Mesodermal cell (in vitro differentiated cells): ENCODE measurements at regions not wholly inside any gene's neighbourhood (a gene's known extent, or its start where the extent isn't known, plus 50 kb on each side); places are given as distances from the start of the nearest gene placed in this dataset.
"Not testable (repeated sequence)": the region's sequence is repeated elsewhere in the genome, so short reads cannot be mapped to it uniquely, and the experiment has no call there.

Experiments used
- H3K27ac ChIP-seq: 2 replicates; pipeline ENCODE4 v1.7.0; 2013; ENCODE audit warnings: mild to moderate bottlenecking, low read depth, low read length, moderate library complexity; ENCODE audit not compliant: severe bottlenecking
- H3K36me3 ChIP-seq: 2 replicates; pipeline ENCODE4 v1.7.1; 2013; ENCODE audit warnings: mild to moderate bottlenecking, low read length, moderate library complexity; ENCODE audit not compliant: control insufficient read depth, insufficient read depth
- H3K4me1 ChIP-seq: one replicate; pipeline ENCODE4 v1.7.1; 2013; ENCODE audit warnings: mild to moderate bottlenecking, low read length; ENCODE audit not compliant: insufficient read depth, control insufficient read depth, poor library complexity, severe bottlenecking
- H3K4me3 ChIP-seq: 2 replicates; pipeline ENCODE4 v1.7.0; 2013; ENCODE audit warnings: low read length, control low read depth, mild to moderate bottlenecking; ENCODE audit not compliant: insufficient read depth, poor library complexity, severe bottlenecking; ENCODE audit errors: extremely low read depth
- H3K9me3 ChIP-seq: 2 replicates; pipeline ENCODE4 v1.7.1; 2013; ENCODE audit warnings: mild to moderate bottlenecking, low read length, moderate library complexity; ENCODE audit not compliant: control insufficient read depth
- WGBS, 2 experiments: methylation state at CpG; one replicate each; pipeline ENCODE4 v1.1.5; 2013; ENCODE audit warnings: missing lambda C conversion rate in 2 of 2; ENCODE audit not compliant: insufficient coverage in 2 of 2; 5-methylcytosine and 5-hydroxymethylcytosine counted together

- Histone ChIP-seq H3K4me1 (no peaks in the 10 kb centered on the region), H3K4me3 (no peak overlapping the region), H3K36me3 (no peaks in the 10 kb centered on the region), H3K27ac (no peak overlapping the region), H3K9me3 (no peaks in the 10 kb centered on the region)
Observed at GRCh38 chr7:115221456-115221855, 299.6 kb downstream of the MDFIC start.

GRCh38 chr7:115218076-115218475, 296.2 kb downstream of the MDFIC start:
- H3K4me3 ChIP-seq, result no peak overlapping the region
- no peaks in the 10 kb centered on the region for H3K36me3 ChIP-seq
- WGBS, 2 experiments, result no CpG with 5 or more reads among the region's 1 CpG
- no peaks in the 10 kb centered on the region for H3K9me3 ChIP-seq
- no peak overlapping the region for H3K27ac ChIP-seq
- no peaks in the 10 kb centered on the region for H3K4me1 ChIP-seq

- H3K9me3 ChIP-seq, result no peaks in the 10 kb centered on the region
- no CpG with 5 or more reads among the region's 1 CpG for WGBS, 2 experiments
- H3K4me1 ChIP-seq, result no peaks in the 10 kb centered on the region
- H3K4me3 ChIP-seq, result no peak overlapping the region
- no peaks in the 10 kb centered on the region for H3K36me3 ChIP-seq
- no peak overlapping the region for H3K27ac ChIP-seq
Observed at GRCh38 chr7:115217373-115217772, 295.5 kb downstream of the MDFIC start.

GRCh38 chr7:115216652-115217051, 294.8 kb downstream of the MDFIC start:
- Histone ChIP-seq H3K4me1 (no peaks in the 10 kb centered on the region), H3K9me3 (no peaks in the 10 kb centered on the region), H3K4me3 (no peak overlapping the region), H3K36me3 (no peaks in the 10 kb centered on the region), H3K27ac (no peak overlapping the region)
- WGBS, 2 experiments, result 50% methylated on average over 1 of the region's 1 CpG; no CpG with 5 or more reads in 1 of the 2 experiments

GRCh38 chr7:115211171-115211570, 289.3 kb downstream of the MDFIC start:
- Histone ChIP-seq H3K27ac (no peak overlapping the region), H3K9me3 (peaks cover 5% of the 10 kb centered on the region), H3K4me1 (no peaks in the 10 kb centered on the region), H3K4me3 (no peak overlapping the region), H3K36me3 (no peaks in the 10 kb centered on the region)
- WGBS, 2 experiments, result 88 to 89% methylated on average over 1 of the region's 1 CpG

GRCh38 chr7:115210552-115210951, 288.7 kb downstream of the MDFIC start:
- Histone ChIP-seq H3K36me3 (no peaks in the 10 kb centered on the region), H3K9me3 (peaks cover 10% of the 10 kb centered on the region), H3K4me1 (no peaks in the 10 kb centered on the region), H3K27ac (no peak overlapping the region), H3K4me3 (no peak overlapping the region)
- 86 to 100% methylated on average over 1 of the region's 4 CpGs for whole genome bisulfite sequencing, 2 experiments

- no peaks in the 10 kb centered on the region for H3K36me3 ChIP-seq
- no peaks in the 10 kb centered on the region for H3K4me1 ChIP-seq
- no peak overlapping the region for H3K27ac ChIP-seq
- peaks cover 10% of the 10 kb centered on the region for H3K9me3 ChIP-seq
- whole genome bisulfite sequencing, 2 experiments, result 84 to 88% methylated on average over 2 of the region's 6 CpGs
- no peak overlapping the region for H3K4me3 ChIP-seq
Observed at GRCh38 chr7:115208710-115209560, 287.0 kb downstream of the MDFIC start.

- H3K36me3 ChIP-seq, H3K4me1 ChIP-seq, H3K27ac ChIP-seq, H3K4me3 ChIP-seq: not testable (repeated sequence)
- WGBS, 2 experiments, result 63 to 73% methylated on average over 2 of the region's 2 CpGs
- H3K9me3 ChIP-seq, result peaks cover 10% of the 10 kb centered on the region
Observed at GRCh38 chr7:115206374-115206773, 284.5 kb downstream of the MDFIC start.

GRCh38 chr7:115198143-115198542, 276.2 kb downstream of the MDFIC start:
- Histone ChIP-seq H3K4me3 (no peak overlapping the region), H3K9me3 (no peaks in the 10 kb centered on the region), H3K27ac (no peak overlapping the region), H3K36me3 (no peaks in the 10 kb centered on the region), H3K4me1 (no peaks in the 10 kb centered on the region)
- no CpG with 5 or more reads among the region's 3 CpGs for WGBS, 2 experiments

- no CpG with 5 or more reads among the region's 2 CpGs for WGBS, 2 experiments
- Histone ChIP-seq H3K36me3 (no peaks in the 10 kb centered on the region), H3K4me1 (no peaks in the 10 kb centered on the region), H3K27ac (no peak overlapping the region), H3K4me3 (no peak overlapping the region), H3K9me3 (no peaks in the 10 kb centered on the region)
Observed at GRCh38 chr7:115195208-115195607, 273.3 kb downstream of the MDFIC start.

GRCh38 chr7:115191526-115191925, 269.6 kb downstream of the MDFIC start:
- Histone ChIP-seq H3K36me3 (no peaks in the 10 kb centered on the region), H3K4me3 (no peak overlapping the region), H3K27ac (no peak overlapping the region), H3K4me1 (no peaks in the 10 kb centered on the region), H3K9me3 (no peaks in the 10 kb centered on the region)
- WGBS, 2 experiments, result no CpG with 5 or more reads among the region's 2 CpGs
